ENCODE measurements at regions not wholly inside any gene's neighbourhood (a gene's known extent, or its start where the extent isn't known, plus 50 kb on each side); places are given as distances from the start of the nearest gene placed in this dataset.

DNA sequence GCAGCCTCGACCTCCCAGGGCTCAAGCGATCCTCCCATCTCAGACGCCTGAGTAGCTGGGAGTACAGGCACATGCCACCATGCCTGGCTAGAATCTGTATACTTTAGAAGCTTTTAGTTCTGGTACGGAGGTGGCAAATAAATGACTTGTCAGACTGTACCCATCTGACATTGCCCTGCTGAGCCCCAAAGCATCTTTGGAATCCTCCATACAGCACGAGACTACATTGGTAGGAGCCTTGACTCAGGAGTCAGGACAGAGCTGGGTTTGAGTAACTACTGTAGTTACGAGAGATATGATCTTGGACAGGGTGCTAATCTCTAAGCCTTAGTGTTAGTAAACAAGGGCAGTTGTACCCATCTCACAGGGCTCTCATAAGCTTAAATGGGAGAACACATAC lies 67.8 kb upstream of the NPHP3 start:
- no peak overlapping the region for H3K9ac ChIP-seq (ENCODE audit: low read length)
- H3K27ac ChIP-seq (ENCODE audit: low read depth, low read length, poor library complexity, severe bottlenecking), result no peak overlapping the region
- no peaks in the 10 kb centered on the region for H3K4me1 ChIP-seq (ENCODE audit: insufficient read depth, low read length, severe bottlenecking)
- H3K4me2 ChIP-seq (ENCODE audit: low read length), result no peak overlapping the region
- H3K9me3 ChIP-seq (ENCODE audit: low read length), result no peaks in the 10 kb centered on the region
- no peaks in the 10 kb centered on the region for H3K36me3 ChIP-seq (ENCODE audit: insufficient read depth, low read length)
- H4K20me1 ChIP-seq (ENCODE audit: insufficient read depth, low read length), result no peaks in the 10 kb centered on the region
- no peaks in the 10 kb centered on the region for H3K27me3 ChIP-seq (ENCODE audit: insufficient read depth, low read length)
- no peak for TF ChIP-seq EZH2 (IDR thresholded peaks at IDR 0.05; ENCODE audit: borderline replicate concordance, low read length)
- TF ChIP-seq, protein P1, sequence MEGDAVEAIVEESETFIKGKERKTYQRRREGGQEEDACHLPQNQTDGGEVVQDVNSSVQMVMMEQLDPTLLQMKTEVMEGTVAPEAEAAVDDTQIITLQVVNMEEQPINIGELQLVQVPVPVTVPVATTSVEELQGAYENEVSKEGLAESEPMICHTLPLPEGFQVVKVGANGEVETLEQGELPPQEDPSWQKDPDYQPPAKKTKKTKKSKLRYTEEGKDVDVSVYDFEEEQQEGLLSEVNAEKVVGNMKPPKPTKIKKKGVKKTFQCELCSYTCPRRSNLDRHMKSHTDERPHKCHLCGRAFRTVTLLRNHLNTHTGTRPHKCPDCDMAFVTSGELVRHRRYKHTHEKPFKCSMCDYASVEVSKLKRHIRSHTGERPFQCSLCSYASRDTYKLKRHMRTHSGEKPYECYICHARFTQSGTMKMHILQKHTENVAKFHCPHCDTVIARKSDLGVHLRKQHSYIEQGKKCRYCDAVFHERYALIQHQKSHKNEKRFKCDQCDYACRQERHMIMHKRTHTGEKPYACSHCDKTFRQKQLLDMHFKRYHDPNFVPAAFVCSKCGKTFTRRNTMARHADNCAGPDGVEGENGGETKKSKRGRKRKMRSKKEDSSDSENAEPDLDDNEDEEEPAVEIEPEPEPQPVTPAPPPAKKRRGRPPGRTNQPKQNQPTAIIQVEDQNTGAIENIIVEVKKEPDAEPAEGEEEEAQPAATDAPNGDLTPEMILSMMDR (IDR thresholded peaks at IDR 0.05; ENCODE audit: low read length), result no peak
- no peaks in the 10 kb centered on the region for H3F3A ChIP-seq (ENCODE audit: insufficient read depth, low read length)
- no peak overlapping the region for H2AFZ ChIP-seq (ENCODE audit: low read length)
- no peak overlapping the region for H3K4me3 ChIP-seq (ENCODE audit: low read depth, low read length, poor library complexity, severe bottlenecking)
- no peaks in the 10 kb centered on the region for H3K9me2 ChIP-seq (ENCODE audit: low read depth, low read length)
- no peaks in the 10 kb centered on the region for H3K79me2 ChIP-seq (ENCODE audit: insufficient read depth, low read length)

GRCh38 chr3:132788301-132788671 lies 66.1 kb upstream of the NPHP3 start:
- TF ChIP-seq, protein P1 (IDR thresholded peaks at IDR 0.05; ENCODE audit: low read length), result no peak
- TF ChIP-seq EZH2 (IDR thresholded peaks at IDR 0.05; ENCODE audit: borderline replicate concordance, low read length), result no peak
- Histone ChIP-seq H4K20me1 (ENCODE audit: insufficient read depth, low read length) (no peaks in the 10 kb centered on the region), H2AFZ (ENCODE audit: low read length) (no peak overlapping the region), H3K79me2 (ENCODE audit: insufficient read depth, low read length) (no peaks in the 10 kb centered on the region), H3K9me2 (ENCODE audit: low read depth, low read length) (no peaks in the 10 kb centered on the region), H3K9ac (ENCODE audit: low read length) (no peak overlapping the region), H3K4me2 (ENCODE audit: low read length) (no peak overlapping the region), H3K9me3 (ENCODE audit: low read length) (no peaks in the 10 kb centered on the region), H3K27ac (ENCODE audit: low read depth, low read length, poor library complexity, severe bottlenecking) (no peak overlapping the region), H3F3A (ENCODE audit: insufficient read depth, low read length) (no peaks in the 10 kb centered on the region), H3K36me3 (ENCODE audit: insufficient read depth, low read length) (no peaks in the 10 kb centered on the region), H3K4me1 (ENCODE audit: insufficient read depth, low read length, severe bottlenecking) (no peaks in the 10 kb centered on the region), H3K27me3 (ENCODE audit: insufficient read depth, low read length) (no peaks in the 10 kb centered on the region), H3K4me3 (ENCODE audit: low read depth, low read length, poor library complexity, severe bottlenecking) (no peak overlapping the region)

DNA sequence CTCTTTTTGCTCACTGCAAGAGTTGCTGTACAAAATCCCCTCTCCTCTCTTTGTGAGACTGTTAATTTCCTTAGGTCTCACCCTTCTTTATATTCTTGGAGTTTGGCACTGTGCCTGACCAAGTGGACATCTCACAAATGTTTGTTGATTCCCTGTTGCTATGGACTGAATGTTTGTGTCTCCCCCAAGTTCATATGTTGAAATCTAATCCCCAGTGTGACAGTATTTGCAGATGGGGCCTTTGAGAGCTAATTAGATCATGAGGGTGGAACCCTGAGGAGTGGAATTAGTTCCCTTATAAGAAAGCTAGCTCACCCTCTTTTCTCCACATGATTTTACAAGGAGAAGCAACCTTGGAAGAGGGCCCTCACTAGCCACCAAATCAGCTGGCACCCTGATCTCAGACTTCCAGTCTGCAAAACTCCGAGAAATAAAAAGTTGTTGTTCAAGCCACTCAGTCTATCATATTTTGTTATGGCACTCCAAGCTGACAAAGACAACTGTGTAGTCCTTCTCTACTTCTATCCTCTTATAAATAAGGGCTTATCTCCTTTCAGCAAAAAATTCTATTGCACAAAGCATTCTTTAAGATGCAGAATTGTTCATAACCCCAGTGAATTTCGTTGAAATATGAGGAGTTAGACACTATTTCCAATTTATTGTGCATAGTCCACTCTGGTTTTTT lies 65.5 kb upstream of the NPHP3 start:
- Histone ChIP-seq H3K79me2 (ENCODE audit: insufficient read depth, low read length) (no peaks in the 10 kb centered on the region), H3K9me3 (ENCODE audit: low read length) (no peaks in the 10 kb centered on the region), H2AFZ (ENCODE audit: low read length) (no peak overlapping the region), H3K4me3 (ENCODE audit: low read depth, low read length, poor library complexity, severe bottlenecking) (no peak overlapping the region), H3K9ac (ENCODE audit: low read length) (no peak overlapping the region), H3K4me2 (ENCODE audit: low read length) (no peak overlapping the region), H4K20me1 (ENCODE audit: insufficient read depth, low read length) (no peaks in the 10 kb centered on the region), H3F3A (ENCODE audit: insufficient read depth, low read length) (no peaks in the 10 kb centered on the region), H3K27ac (ENCODE audit: low read depth, low read length, poor library complexity, severe bottlenecking) (no peak overlapping the region), H3K4me1 (ENCODE audit: insufficient read depth, low read length, severe bottlenecking) (no peaks in the 10 kb centered on the region), H3K36me3 (ENCODE audit: insufficient read depth, low read length) (no peaks in the 10 kb centered on the region), H3K27me3 (ENCODE audit: insufficient read depth, low read length) (no peaks in the 10 kb centered on the region), H3K9me2 (ENCODE audit: low read depth, low read length) (no peaks in the 10 kb centered on the region)
- TF ChIP-seq EZH2 (IDR thresholded peaks at IDR 0.05; ENCODE audit: borderline replicate concordance, low read length), result no peak
- TF ChIP-seq, protein P1 (IDR thresholded peaks at IDR 0.05; ENCODE audit: low read length), result no peak
